ENCODE measurements at regions not wholly inside any gene's neighbourhood (a gene's known extent, or its start where the extent isn't known, plus 50 kb on each side); places are given as distances from the start of the nearest gene placed in this dataset.
A peak's percentile ranks its signal among the peaks of the same experiment; 100 is the strongest.

GRCh38 chr4:188536826-188537225 lies 397.6 kb downstream of the TRIML1 start:
- DNase-seq, result no peak

GRCh38 chr4:188550296-188550695 lies 411.1 kb downstream of the TRIML1 start:
- DNase-seq, result no peak

- DNase-seq, result no peak
Measured at GRCh38 chr4:188551156-188551555, 411.9 kb downstream of the TRIML1 start.

- DNase-seq, result no peak
Measured at GRCh38 chr4:188552741-188553275, 413.6 kb downstream of the TRIML1 start.

- DNase-seq, result no peak
Measured at GRCh38 chr4:188554413-188554812, 415.2 kb downstream of the TRIML1 start.

GRCh38 chr4:188573104-188573503 lies 433.9 kb downstream of the TRIML1 start:
- DNase-seq, result no peak

GRCh38 chr4:188578657-188579056 lies 439.4 kb downstream of the TRIML1 start:
- DNase-seq, result no peak

GRCh38 chr4:188596021-188596420 lies 456.8 kb downstream of the TRIML1 start:
- no peak for DNase-seq

- DNase-seq, result no peak
Measured at GRCh38 chr4:188603646-188604045, 464.4 kb downstream of the TRIML1 start.

GRCh38 chr4:188606635-188607034 lies 467.4 kb downstream of the TRIML1 start:
- no peak for DNase-seq

GRCh38 chr4:188611143-188611542 lies 471.9 kb downstream of the TRIML1 start:
- DNase-seq, result no peak

- DNase-seq, result no peak
Measured at GRCh38 chr4:188612659-188613058, 473.4 kb downstream of the TRIML1 start.

- DNase-seq, result no peak
Measured at GRCh38 chr4:188613976-188614375, 474.7 kb downstream of the TRIML1 start.

GRCh38 chr4:188619456-188620149 lies 480.4 kb downstream of the TRIML1 start:
- DNase-seq, result no peak

- no peak for DNase-seq
Measured at GRCh38 chr4:188620608-188621007, 481.4 kb downstream of the TRIML1 start.

GRCh38 chr4:188623314-188623854 lies 484.1 kb downstream of the TRIML1 start:
- DNase-seq, result no peak

GRCh38 chr4:188624370-188624769 lies 485.1 kb downstream of the TRIML1 start:
- DNase-seq, result peak in 1 of 51 donors; percentile 1

GRCh38 chr4:188627892-188628291 lies 488.7 kb downstream of the TRIML1 start:
- no peak for DNase-seq

- no peak for DNase-seq
Measured at GRCh38 chr4:188639479-188640100, 500.3 kb downstream of the TRIML1 start.

GRCh38 chr4:188647820-188648370 lies 508.7 kb downstream of the TRIML1 start:
- no peak for DNase-seq

- DNase-seq, result no peak
Measured at GRCh38 chr4:188649635-188650034, 510.4 kb downstream of the TRIML1 start.

GRCh38 chr4:188650516-188650915 lies 511.3 kb downstream of the TRIML1 start:
- no peak for DNase-seq

GRCh38 chr4:188657365-188657764 lies 518.1 kb downstream of the TRIML1 start:
- DNase-seq, result no peak

Measured in hypothalamus (tissue), 51 donors.